Suppressor macrophage (primary cell): ENCODE measurements at regions not wholly inside any gene's neighbourhood (a gene's known extent, or its start where the extent isn't known, plus 50 kb on each side); places are given as distances from the start of the nearest gene placed in this dataset.
"Not testable (repeated sequence)": the region's sequence is repeated elsewhere in the genome, so short reads cannot be mapped to it uniquely, and the experiment has no call there.

Experiments
- DNase-seq, 4 experiments: peaks; one replicate each; pipeline ENCODE4 v3.0.0-alpha.2; 2020 to 2022

GRCh38 chr3:30526031-30526430 lies 80.4 kb upstream of the TGFBR2 start:
- no peak for DNase-seq

- no peak for DNase-seq
Observed at GRCh38 chr3:30527186-30527585, 79.2 kb upstream of the TGFBR2 start.

GRCh38 chr3:30527720-30528119 lies 78.7 kb upstream of the TGFBR2 start:
- DNase-seq: no peak

- no peak for DNase-seq
Observed at GRCh38 chr3:30530084-30530483, 76.3 kb upstream of the TGFBR2 start.

GRCh38 chr3:30531017-30531570 lies 75.3 kb upstream of the TGFBR2 start:
- no peak for DNase-seq

GRCh38 chr3:30535525-30535924 lies 70.9 kb upstream of the TGFBR2 start:
- no peak for DNase-seq

- no peak for DNase-seq
Observed at GRCh38 chr3:30538791-30539190, 67.6 kb upstream of the TGFBR2 start.

- DNase-seq: no peak
Observed at GRCh38 chr3:30539206-30539605, 67.2 kb upstream of the TGFBR2 start.

- no peak for DNase-seq
Observed at GRCh38 chr3:30539772-30540171, 66.6 kb upstream of the TGFBR2 start.

- DNase-seq: not testable (repeated sequence)
Observed at GRCh38 chr3:30541156-30541555, 65.2 kb upstream of the TGFBR2 start.

- no peak for DNase-seq
Observed at GRCh38 chr3:30542897-30543296, 63.5 kb upstream of the TGFBR2 start.

GRCh38 chr3:30544812-30545211 lies 61.6 kb upstream of the TGFBR2 start:
- DNase-seq: peak; percentile 9 to 47 (median 18)

GRCh38 chr3:30546934-30547333 lies 59.5 kb upstream of the TGFBR2 start:
- no peak for DNase-seq

- DNase-seq: peak in 3 of 4 experiments; percentile 20 to 36 (median 32)
Observed at GRCh38 chr3:30547716-30548115, 58.7 kb upstream of the TGFBR2 start.

GRCh38 chr3:30548600-30548999 lies 57.8 kb upstream of the TGFBR2 start:
- peak in 1 of 4 experiments; percentile 19 for DNase-seq

- DNase-seq: no peak
Observed at GRCh38 chr3:30549600-30549999, 56.8 kb upstream of the TGFBR2 start.

GRCh38 chr3:30550246-30550645 lies 56.2 kb upstream of the TGFBR2 start:
- no peak for DNase-seq

GRCh38 chr3:30551266-30551665 lies 55.1 kb upstream of the TGFBR2 start:
- no peak for DNase-seq

GRCh38 chr3:30551927-30552326 lies 54.5 kb upstream of the TGFBR2 start:
- DNase-seq: no peak

- no peak for DNase-seq
Observed at GRCh38 chr3:30553641-30554316, 52.6 kb upstream of the TGFBR2 start.

- no peak for DNase-seq
Observed at GRCh38 chr3:30554317-30554690, 52.1 kb upstream of the TGFBR2 start.

- no peak for DNase-seq
Observed at GRCh38 chr3:30555968-30556367, 50.4 kb upstream of the TGFBR2 start.
